Gastrocnemius medialis (tissue), 4 donors: ENCODE measurements at regions not wholly inside any gene's neighbourhood (a gene's known extent, or its start where the extent isn't known, plus 50 kb on each side); places are given as distances from the start of the nearest gene placed in this dataset.

ENCODE experiments used
- ATAC-seq, 2 donors: fragments of 150-250 bp; one replicate each; pipeline ENCODE4 v1.9.1; 2016
- DNase-seq, 2 donors: peaks; one replicate each; pipeline ENCODE4 v3.0.0-alpha.2; 2019
- H3K27ac ChIP-seq, 4 donors: fragments of 200-600 bp; sonication (generic); 1 replicate in 1 of 4; 2 replicates in 3 of 4; pipeline ENCODE4 v1.5.1; 2016 to 2018; ENCODE audit warnings: mild to moderate bottlenecking in 2 of 4, moderate library complexity in 1 of 4
- H3K27me3 ChIP-seq, 3 donors: fragments of 200-600 bp; sonication (generic) in 2 of 3; 1 replicate in 1 of 3; 2 replicates in 2 of 3; pipeline versions ENCODE4 v1.5.1 to v1.6.0; 2016 to 2019; ENCODE audit warnings: mild to moderate bottlenecking in 1 of 3, moderate library complexity in 1 of 3
- H3K36me3 ChIP-seq, 2 donors: fragments of 200-600 bp; sonication (generic) in 1 of 2; one replicate each; pipeline ENCODE4 v1.5.1; 2017 to 2018
- H3K4me1 ChIP-seq, 2 donors: fragments of 200-600 bp; sonication (generic) in 1 of 2; one replicate each; pipeline ENCODE4 v1.5.1; 2016 to 2017; ENCODE audit warnings: mild to moderate bottlenecking in 2 of 2
- H3K4me3 ChIP-seq, 4 donors: fragments of 200-600 bp; sonication (generic) in 3 of 4; 1 replicate in 1 of 4; 2 replicates in 3 of 4; pipeline ENCODE4 v1.5.1; 2016 to 2019; ENCODE audit warnings: mild to moderate bottlenecking in 2 of 4
- H3K9me3 ChIP-seq, 3 donors: fragments of 200-600 bp; sonication (generic) in 2 of 3; 1 replicate in 1 of 3; 2 replicates in 2 of 3; pipeline ENCODE4 v1.5.1; 2016 to 2019
- CTCF ChIP-seq, 5 experiments: fragments of 450-650 bp in 3 of 5; fragments of 200-600 bp in 2 of 5; sonication (generic) in 2 of 5; IDR thresholded peaks in 4 of 5; conservative IDR thresholded peaks in 1 of 5; 1 replicate in 4 of 5; 2 replicates in 1 of 5; pipeline ENCODE4 v1.5.1; 2016 to 2019; ENCODE audit warnings: antibody characterized with exemption in 5 of 5, mild to moderate bottlenecking in 3 of 5, moderate library complexity in 3 of 5
- POLR2A ChIP-seq, 2 donors: fragments of 450-650 bp; IDR thresholded peaks; one replicate each; pipeline ENCODE4 v1.6.1; 2017; ENCODE audit warnings: antibody characterized with exemption in 2 of 2, mild to moderate bottlenecking in 2 of 2, moderate library complexity in 2 of 2
- in situ Hi-C, 4 donors: fragments of 200-750 bp; cut with MboI; loops; one replicate each; pipeline versions ENCODE4 v1.15.0 to v1.8.0; 2017; ENCODE audit warnings: low sequenced_read_pairs in 4 of 4
- intact Hi-C: fragments of 100-400 bp; cut with DNase I; formaldehyde crosslinking; loops from one replicate; pipeline ENCODE4 v1.15.1; 2023; ENCODE audit warnings: low total_unique reads

- no peaks in the 10 kb centered on the region for H3K4me1 ChIP-seq
- ATAC-seq (no peak), DNase-seq (no peak)
- intact Hi-C loops: loop anchor here (10.0 kb wide), 1 partner anchor 875 kb away; no protein-coding TSS in a partner anchor
- no peak overlapping the region for H3K4me3 ChIP-seq
- no peak for TF ChIP-seq CTCF (IDR thresholded peaks at IDR 0.05 in 4 of 5, conservative IDR thresholded peaks at IDR 0.05 in 1 of 5)
- TF ChIP-seq POLR2A (IDR thresholded peaks at IDR 0.05): no peak
- in situ Hi-C loops: no loop called here
- no peaks in the 10 kb centered on the region for H3K27me3 ChIP-seq
- H3K36me3 ChIP-seq: no peaks in the 10 kb centered on the region
- H3K27ac ChIP-seq: no peak overlapping the region
- no peaks in the 10 kb centered on the region for H3K9me3 ChIP-seq
Measured at GRCh38 chr15:81819924-81820635, 225.7 kb downstream of the MEX3B start.

DNA sequence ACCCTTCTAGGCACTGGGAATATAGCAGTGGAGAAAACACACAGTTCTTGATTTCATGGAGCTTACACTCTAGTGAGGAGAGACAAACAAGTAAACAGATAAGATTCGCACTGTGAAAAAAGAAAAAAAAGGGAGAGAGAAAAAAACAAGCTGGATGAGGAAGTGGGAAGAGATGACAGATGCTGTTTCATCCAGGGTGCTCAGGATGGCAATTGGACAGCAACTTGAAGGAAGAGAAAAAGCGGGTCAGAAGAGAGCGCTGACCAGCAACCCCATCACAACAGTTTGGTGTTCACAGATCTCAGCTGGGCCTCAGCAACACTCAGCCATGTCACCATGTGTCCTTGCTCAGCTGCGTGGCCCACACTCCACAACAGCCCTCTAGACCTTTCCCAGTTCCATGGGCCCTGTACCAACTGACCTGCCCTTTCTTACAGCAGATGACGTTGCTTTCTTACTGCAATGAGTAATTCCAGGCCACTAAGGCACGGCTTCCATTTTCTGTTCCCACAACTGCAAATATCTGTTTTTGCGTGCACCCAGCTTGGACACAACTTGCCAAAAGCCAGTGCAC is 230.8 kb downstream of the MEX3B start:
- no peak for DNase-seq
- TF ChIP-seq CTCF (IDR thresholded peaks at IDR 0.05 in 4 of 5, conservative IDR thresholded peaks at IDR 0.05 in 1 of 5) (no peak), POLR2A (IDR thresholded peaks at IDR 0.05) (no peak)
- no peaks in the 10 kb centered on the region for H3K27me3 ChIP-seq
- no peak overlapping the region for H3K4me3 ChIP-seq
- ATAC-seq: no peak
- H3K4me1 ChIP-seq: peaks cover 0 to 2% of the 10 kb centered on the region in 2 donors
- in situ Hi-C loops (no loop called here), intact Hi-C loops (no loop called here)
- no peaks in the 10 kb centered on the region for H3K9me3 ChIP-seq
- H3K36me3 ChIP-seq: no peaks in the 10 kb centered on the region
- H3K27ac ChIP-seq: no peak overlapping the region

DNA sequence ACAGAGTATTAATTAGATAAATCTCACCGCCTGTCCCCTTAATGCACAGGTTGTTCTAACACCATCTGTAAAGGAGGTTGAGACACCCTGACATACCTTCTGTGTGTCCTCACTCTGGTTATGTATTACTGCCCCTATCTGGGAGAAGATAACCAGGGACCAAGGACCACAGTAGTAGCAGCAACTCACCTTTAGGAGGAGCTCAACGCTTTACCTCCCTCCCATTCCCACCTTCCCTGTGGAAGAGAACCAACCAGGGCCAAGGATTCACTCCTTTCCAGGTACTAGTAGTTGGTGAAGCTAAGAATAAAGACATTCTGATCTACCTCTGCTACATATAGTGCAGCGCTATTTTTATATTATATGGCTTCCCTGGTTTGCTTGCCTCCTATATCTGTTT is 232.6 kb downstream of the MEX3B start:
- intact Hi-C loops: no loop called here
- no peak for ATAC-seq
- Histone ChIP-seq H3K36me3 (no peaks in the 10 kb centered on the region), H3K27ac (no peak overlapping the region), H3K4me1 (peaks cover 2 to 7% of the 10 kb centered on the region in 2 donors), H3K4me3 (no peak overlapping the region), H3K9me3 (no peaks in the 10 kb centered on the region), H3K27me3 (no peaks in the 10 kb centered on the region)
- DNase-seq: no peak
- no peak for TF ChIP-seq CTCF (IDR thresholded peaks at IDR 0.05 in 4 of 5, conservative IDR thresholded peaks at IDR 0.05 in 1 of 5)
- no peak for TF ChIP-seq POLR2A (IDR thresholded peaks at IDR 0.05)
- in situ Hi-C loops: no loop called here

DNA sequence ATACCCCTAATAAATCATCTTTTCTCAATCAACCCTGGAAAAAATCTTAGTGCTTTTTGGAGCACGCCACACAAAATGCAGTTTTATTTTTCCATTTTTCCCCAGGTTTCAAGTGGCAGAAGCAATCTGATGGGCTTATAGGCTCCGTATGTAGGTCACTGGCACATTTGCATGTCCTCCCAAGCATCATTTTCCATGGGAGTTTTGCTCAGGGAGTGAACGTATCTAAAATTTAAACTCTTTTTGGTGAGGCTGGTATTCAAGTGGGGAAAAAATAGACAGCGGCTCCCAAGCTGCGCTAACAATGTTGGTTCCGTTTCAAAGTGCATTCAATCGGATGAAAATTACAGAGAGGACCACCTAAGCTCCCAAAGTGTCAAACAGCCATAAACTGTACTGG is 233.4 kb downstream of the MEX3B start:
- H3K4me3 ChIP-seq: no peak overlapping the region
- H3K4me1 ChIP-seq: peaks cover 2 to 7% of the 10 kb centered on the region in 2 donors
- DNase-seq: no peak
- no peak overlapping the region for H3K27ac ChIP-seq
- no peak for ATAC-seq
- H3K9me3 ChIP-seq: no peaks in the 10 kb centered on the region
- in situ Hi-C loops (no loop called here), intact Hi-C loops (no loop called here)
- TF ChIP-seq POLR2A (IDR thresholded peaks at IDR 0.05) (no peak), CTCF (IDR thresholded peaks at IDR 0.05 in 4 of 5, conservative IDR thresholded peaks at IDR 0.05 in 1 of 5) (no peak)
- no peaks in the 10 kb centered on the region for H3K27me3 ChIP-seq
- no peaks in the 10 kb centered on the region for H3K36me3 ChIP-seq
